Stimulated activated CD4-positive, alpha-beta T cell treated with anti-CD3 and anti-CD28 coated beads, Interleukin-1b, Interleukin-23, amount 100 ng/mL, for 24 hours (primary cell): ENCODE measurements at regions not wholly inside any gene's neighbourhood (a gene's known extent, or its start where the extent isn't known, plus 50 kb on each side); places are given as distances from the start of the nearest gene placed in this dataset.

Experiments
- DNase-seq, 4 experiments: peaks; one replicate each; pipeline ENCODE4 v3.0.0-alpha.2; 2020; ENCODE audit warnings: low read depth in 4 of 4, low spot score in 1 of 4

DNA sequence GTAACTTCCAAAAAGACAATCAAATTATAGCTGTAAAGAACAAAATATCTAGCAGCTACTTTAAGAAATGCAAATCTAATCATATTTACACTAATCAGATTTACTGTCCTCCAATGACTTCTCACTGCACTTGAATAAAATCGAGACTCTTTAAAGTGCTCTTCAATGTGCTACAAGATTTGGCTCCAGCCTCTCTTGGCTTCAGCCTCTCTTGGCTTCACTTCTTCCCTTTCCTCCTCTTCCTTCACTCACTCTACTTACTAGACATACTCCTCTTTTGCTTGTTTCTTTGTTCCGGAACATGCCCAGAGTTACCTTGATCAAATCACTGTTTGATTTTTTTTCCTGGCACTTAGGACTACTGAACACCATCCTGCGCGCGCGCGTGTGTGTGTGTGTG lies 495.4 kb downstream of the LMO7 start:
- no peak for DNase-seq

DNA sequence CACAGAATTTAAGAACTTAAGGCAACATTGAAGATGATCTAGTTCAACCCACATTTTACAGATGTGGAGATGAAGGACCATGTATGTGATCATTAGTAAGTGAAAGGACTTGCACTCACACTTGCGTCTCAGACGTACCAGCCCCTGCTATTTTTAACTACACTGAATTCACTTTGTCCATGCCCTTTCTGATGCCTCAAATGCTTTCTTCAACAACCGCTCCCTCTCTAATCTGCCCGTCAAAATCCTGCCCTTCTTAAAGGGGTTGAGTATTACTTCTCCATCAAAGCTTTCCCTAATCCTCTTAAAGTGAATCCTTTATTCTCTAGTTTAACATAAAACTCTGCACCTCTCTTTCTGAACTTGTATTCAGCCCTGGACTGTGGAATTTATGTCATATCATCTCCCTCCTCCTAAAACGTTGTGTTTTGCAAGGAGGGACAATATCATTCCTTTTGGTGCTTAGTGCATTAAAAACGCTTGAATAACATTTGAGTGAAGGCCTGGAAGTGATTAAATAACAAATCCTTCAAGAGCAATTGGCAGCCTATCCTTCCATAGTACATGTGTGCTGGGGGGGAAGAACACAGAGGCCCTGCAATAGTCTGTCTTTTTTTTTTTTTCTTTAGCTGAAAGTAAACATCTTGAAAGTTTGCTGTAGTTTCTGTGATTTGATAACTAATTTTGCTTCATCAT lies 493.3 kb downstream of the LMO7 start:
- DNase-seq: no peak

DNA sequence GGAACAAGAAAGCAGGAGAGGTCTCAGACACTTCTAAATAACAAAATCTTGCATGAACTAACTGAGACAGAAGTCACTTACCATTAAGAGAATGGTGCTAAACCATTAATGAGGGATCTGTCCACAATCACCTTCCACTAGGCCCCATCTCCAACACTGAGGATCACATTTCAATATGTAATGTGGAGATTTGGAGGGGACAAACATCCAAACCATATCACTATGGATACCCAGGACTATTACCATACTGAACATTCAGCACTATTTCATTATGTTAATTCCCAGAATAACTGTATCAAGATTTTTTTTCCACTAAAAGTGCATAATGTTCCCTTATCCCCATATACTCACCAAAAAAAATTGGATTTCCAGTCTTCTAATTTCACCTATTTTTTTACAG lies 491.8 kb downstream of the LMO7 start:
- DNase-seq: no peak

DNA sequence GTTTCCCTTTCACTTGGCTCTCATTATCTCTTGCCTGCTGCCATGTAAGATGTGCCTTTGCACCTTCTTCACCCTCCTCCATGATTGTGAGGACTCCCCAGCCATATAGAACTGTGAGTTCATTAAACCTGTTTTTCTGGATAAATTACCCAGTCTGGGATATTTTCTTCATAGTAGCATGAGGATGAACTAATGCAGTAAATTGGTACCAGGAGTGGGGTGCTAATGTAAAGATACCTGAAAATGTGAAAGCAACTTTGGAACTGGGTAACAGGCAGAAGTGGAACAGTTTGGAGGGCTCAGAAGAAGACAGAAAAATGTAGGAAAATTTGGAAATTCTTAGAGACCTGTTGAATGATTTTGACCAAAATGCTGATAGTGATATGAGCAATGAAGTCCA lies 487.4 kb downstream of the LMO7 start:
- DNase-seq: no peak

DNA sequence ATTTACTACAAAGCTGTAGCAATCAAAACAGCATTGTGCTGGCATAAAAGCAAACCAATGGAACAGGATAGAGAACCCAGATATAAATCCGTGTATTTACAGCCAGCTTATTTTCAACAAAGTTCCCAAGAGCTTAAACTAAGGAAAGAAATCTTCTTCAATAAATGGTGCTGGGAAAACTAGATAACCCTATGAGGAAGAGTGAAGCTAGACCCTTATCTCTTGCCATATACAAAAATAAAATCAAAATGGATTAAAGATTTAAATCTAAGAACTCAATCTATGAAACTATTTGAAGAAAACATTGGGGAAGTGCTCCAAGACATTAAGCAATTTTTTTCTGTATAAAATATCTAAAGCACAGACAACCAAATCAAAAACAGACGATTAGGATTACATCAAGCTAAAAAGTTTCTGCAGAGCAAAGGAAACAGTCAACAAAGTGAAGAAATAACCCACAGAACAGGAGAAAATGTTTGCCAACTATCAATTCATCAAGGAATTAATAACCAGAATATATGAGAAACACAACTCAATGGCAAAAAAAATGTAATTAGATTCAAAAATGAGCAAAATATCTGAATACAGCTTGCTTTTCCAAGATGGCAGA lies 480.7 kb downstream of the LMO7 start:
- DNase-seq: no peak

DNA sequence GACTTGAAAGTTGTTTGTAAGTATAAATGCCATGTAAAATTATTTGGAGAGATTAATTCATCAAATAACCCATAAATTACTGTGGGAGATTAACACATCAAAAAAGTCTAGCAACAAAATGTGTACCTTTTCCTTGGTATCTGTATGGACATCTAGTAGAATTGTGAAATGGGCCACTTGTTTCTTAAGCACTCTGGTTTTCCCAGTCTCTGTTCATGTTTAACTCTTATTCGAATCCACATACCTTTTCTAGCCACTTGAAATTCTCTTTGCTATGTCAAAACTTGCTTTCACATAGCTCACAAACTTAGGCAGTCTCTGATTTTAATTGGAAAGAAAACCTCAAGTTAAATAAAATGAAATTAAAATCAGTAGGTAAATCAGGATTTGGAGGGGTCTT lies 470.6 kb downstream of the LMO7 start:
- DNase-seq: no peak

DNA sequence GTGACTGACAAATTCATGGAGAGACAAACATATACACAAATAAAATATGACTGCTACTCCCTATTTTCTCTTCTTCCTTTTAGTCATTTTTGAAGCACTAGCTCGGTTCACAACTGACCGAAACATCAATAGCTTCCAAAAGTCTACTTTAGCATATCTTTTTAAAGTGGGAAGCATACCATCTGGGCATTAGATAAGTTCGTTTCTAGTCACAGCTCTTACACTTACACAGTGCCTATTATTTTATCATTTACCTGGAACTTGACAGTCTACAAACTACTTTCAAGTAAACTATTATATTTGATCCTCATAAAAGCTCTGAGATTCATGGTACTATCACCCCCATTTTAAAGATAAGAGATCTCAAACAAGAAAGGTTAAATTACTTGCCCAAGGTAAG lies 458.5 kb downstream of the LMO7 start:
- DNase-seq: no peak

DNA sequence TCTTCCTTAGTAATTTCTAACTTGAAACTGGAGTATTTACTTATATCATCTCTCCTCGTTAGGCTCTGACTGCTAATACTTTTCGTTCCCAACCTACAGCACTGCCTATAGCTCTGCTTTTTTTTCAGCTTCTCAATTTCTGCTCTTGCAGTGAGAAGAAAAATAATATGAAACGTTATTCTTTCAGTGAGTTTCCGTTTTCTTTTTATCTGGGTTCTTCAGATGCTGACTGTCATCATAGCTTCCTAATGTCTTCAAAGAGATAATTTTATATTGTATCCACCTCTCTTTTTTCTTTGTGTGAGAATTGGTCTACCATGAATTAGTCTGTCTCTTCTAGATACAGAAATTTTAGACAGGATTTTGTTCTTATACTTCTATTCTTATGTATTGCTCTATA lies 454.9 kb downstream of the LMO7 start:
- DNase-seq: no peak

DNA sequence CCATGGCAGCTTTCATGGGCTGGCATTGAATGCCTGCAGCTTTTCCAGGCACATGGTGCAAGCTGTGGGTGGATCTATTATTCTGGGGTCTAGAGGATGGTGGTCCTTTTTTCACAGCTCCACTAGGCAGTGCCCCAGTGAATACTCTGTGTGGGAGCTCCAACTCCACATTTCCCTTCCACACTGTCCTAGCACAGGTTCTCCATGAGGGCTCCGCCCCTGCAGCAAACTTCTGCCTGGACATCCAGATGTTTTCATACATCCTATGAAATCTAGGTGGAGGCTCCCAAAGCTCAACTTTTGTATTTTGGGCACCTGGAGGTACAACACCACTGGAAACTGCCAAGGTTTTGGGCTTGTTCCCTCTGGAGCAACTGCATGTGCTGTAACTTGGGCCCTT lies 450.6 kb downstream of the LMO7 start:
- DNase-seq: no peak

DNA sequence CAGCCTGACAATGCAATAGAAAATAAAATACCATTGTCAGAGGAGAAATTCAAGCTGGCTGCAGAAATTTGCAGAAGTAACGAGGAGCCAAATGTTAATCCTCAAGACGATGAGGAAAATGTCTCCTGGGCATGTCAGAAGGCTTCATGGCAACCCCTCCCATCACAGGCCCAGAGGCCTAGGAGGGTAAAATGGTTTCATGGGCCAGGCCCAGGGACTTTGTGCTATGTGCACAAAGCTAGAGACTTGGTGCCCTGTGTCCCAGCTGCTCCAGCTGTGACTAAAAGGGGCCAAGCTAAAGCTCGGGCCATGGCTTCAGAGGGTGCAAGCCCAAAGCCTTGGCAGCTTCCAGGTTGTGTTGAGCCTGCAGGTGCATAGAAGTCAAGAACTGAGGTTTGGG lies 431.7 kb downstream of the LMO7 start:
- DNase-seq: no peak

DNA sequence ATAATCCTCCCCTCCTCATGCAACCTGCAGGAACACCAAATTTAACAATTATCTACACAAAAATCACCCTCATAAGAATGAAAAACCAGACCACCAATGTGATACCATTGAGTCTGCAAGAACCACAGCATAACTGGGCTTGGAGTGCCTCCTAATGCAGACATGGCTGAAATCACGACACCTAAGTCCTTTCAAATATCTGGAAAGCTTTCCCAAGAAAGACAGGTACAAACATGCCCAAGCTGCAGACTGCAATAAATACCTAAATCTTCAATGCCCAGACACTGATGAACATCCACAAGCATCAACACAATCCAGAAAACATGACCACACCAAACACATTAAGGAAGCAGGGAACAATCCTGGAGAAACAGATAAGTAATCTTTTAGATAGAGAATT lies 417.1 kb downstream of the LMO7 start:
- no peak for DNase-seq

DNA sequence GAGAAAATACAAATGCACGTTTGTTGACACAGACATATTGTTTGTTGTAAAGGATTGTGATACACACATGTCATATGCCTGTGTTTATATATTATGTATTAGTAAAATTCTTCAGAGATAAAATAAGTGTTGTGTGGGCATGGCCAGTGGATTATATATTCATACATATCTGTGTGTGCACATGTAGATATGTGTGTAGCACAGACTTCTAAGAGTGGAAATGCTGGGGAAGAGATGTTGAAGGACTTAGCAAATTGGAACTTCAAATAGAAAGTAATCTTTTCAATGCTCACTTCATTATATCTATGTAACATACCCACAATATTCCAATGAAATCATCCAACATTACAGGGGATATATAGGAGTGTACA lies 413.2 kb downstream of the LMO7 start:
- no peak for DNase-seq

DNA sequence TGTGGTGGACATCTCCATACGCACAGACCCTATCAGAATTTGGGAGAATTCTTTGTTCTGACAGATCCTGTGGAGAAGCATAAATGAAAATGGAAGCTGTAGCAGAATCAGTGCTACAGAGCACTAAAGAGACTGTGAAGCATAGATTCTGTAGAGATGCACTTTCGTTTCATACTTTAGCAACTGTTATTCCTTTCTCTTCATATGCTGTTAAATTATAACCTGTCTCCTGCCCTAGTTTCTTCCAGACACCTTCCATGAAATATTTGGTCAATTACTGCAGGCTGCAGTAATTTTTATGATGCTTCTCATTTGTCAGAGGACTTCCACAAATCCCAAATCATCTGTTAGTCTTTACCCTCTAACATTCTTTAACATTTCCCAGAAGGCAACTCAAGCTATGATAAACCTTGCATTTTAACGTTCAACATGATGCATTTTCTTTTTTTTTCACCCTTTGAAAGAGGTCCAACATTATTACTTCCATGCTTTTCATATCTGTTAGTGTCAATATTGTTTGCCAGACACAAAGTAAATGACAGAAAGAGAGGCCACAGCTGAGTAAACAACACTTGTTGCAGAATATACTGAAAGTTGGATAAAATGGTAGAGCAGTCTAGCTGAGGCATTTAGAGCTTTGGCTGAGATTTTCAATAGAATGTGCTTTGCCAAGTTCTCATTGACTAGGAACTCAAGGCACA lies 412.7 kb downstream of the LMO7 start:
- DNase-seq: no peak

DNA sequence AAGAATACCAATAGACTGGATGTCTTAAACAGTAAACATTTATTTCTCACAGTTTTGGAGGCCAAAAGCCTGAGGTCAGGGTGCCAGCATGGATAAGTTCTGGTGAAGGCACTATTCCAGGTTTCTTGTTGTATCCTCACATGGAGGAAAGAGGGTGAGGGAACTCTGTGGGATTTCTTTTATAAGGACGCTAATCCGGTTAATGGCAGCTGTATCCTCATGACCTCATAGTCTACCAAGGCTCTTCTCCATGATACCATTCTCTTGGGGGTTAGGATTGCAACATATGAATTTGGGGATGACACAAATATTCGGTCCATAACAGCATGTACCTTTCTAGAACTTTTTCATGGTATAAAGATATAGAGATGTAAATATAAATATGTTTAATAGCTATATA lies 412.0 kb downstream of the LMO7 start:
- no peak for DNase-seq

DNA sequence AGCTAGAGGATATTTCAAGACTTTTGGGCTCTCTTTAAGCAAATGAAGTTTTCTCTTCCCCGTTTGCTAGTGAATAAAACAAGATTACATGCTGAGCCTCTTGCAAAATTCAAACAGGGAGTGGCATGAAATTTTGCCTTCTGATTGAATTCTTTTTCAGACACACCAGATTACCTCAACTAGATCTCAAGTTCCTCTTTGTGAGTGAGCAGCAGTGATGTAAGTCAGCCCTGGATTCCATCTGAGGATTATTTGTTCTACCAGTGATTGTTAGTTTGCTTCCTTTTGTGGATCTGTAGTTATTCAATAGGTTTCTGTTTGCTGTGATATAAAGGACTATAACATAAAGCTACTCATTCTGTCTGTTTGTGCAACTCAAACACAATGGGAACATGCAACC lies 407.7 kb downstream of the LMO7 start:
- DNase-seq: no peak

DNA sequence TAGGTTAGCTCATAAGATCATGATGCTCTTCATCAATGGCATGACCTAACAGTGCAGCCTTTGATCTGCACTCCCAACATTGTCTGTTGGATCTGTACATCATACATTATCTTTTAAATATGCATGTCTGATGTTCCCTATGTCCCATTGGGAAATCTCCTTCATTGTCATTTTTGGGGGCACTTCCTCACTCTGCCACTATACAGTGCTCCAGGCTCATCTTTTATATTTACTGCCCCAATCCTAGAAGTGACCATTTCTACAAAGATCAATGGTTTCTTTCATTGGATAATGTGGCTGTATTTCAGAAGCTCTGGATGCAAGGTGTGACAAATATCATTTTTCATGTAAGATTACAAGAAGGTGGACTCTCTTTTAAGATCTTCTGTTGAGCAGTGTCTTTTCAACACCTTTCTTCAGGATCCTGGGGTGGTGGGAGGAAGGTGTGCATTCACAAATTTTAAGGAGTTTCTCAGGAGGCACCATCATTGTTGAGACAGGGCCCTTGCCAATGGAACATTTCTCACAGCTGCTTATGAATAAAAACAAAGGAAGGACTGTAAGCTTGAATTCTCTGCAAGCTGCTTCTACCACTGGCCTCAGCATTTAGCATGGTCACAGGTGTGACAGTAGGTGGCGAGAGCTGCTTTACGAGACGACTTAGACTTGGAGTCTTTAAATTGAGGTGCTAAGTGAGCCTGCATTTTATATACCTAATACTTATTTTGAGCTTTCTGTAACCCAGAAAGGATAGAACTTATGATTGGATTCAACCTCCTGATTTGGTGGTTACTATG lies 403.0 kb downstream of the LMO7 start:
- no peak for DNase-seq

DNA sequence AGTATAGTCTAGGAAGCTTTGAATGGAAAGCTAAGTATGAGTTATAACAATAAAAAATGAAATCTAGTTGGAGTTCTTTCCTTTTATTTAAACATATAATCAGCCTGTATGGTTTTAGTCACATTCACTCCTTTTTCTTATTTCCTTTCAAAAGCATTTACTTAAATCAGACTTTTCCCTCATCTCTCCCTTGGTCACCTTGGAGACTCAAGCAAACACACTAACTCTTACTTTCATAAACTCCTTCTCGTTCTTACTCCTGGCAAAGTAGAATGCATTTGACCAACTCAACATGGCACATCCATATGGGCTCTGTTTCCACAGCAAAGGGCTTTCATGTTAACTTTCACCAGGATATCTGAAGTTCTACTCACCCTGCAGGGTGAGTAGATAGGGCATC lies 400.0 kb downstream of the LMO7 start:
- no peak for DNase-seq

DNA sequence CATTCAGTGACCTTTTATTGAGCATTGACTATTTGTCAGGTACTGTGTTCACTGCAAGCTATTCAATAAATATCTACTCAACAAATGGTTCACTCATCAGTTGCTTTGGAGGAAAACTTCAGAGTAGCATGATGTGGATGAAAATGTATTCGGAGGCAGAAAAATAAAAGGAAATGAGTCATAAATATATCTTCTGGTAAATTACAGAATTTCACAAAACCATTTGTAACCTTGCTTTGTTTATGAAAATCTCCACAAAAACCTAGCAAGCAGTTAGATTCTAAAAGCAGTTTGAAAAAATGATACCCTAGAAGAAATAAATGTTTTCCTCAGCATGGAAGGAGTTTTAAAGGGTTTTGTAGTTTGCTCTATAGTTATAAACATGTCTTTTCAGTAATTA lies 399.6 kb downstream of the LMO7 start:
- no peak for DNase-seq

DNA sequence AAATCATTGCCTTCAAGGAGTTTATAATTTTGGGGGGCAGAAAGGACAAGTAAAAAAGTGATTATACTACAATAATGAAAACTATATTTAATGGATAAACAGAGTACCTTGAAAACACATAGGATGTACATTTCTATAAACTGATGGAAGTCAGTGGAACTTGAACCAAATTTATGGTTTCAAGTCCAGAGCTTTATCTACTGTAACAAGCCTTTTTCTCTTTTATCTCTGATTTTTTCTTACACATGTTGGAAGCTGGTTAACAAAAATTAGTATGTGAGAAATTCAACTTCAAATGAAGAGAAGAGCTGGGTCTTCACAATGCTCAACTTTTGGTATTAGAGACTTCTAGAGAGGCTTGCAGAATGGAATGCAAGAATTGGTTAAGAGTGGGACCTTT lies 393.6 kb downstream of the LMO7 start:
- DNase-seq: no peak

DNA sequence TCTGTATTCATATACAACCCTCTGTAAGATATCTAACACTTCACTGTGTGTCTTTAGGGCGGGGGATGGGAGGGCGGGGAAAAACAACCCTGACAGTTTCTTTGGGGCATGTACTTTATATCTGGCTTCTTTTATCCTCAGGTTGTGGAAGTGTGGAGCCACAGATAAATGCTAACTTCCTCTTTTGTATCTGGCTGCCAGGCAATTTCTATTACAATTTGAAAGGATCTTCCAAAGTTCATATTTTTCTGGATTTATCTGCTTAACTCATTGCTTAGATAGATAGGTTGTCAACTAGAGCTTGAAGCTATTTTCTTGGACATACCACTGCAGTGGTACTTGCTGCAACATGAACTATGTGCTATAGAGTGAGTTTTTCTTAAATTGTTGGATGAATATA lies 393.0 kb downstream of the LMO7 start:
- no peak for DNase-seq

DNA sequence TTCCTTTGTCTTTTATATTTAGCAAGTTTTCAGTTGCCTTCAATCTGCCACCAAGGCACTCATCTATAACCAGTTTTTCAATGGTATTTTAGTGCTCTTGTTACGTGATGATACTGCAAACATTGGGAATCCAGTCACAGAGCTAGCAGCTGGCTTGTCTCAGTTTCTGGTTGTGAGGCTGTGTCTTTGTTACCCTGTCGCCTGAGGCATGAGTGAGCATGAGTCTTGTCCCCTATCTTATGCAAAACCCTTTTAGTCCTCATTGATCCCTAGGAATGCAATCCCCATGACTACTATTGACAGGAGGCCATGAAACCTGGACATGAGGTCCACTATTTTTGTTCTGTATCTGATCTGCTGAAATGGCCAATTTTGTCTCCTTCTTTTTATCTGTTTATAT lies 391.0 kb downstream of the LMO7 start:
- DNase-seq: no peak

DNA sequence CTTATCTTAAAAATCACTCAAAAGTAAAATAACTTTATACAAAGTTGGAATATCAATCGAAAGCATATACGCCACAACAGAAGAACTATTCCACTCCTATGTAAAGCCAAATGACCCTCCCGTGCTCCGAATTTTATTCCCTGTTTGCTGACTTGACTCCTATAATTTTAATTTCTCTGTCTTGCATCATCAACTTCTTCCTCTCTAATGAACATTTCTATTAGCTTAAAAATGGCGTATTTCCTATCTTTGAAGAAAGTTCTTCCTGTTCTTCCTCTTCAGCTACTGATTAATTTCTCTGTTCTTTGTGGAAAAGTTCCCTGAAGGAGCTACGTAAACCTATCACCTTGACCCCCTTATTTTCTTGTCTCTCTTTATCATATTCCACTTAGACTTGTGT lies 389.3 kb downstream of the LMO7 start:
- no peak for DNase-seq
